Uterus (tissue), 2 donors: ENCODE measurements at regions not wholly inside any gene's neighbourhood (a gene's known extent, or its start where the extent isn't known, plus 50 kb on each side); places are given as distances from the start of the nearest gene placed in this dataset.

Experiments
- POLR2A ChIP-seq, 2 donors: fragments of 450-650 bp; IDR thresholded peaks; one replicate each; pipeline ENCODE4 v1.6.1; 2016; ENCODE audit warnings: antibody characterized with exemption in 2 of 2, mild to moderate bottlenecking in 1 of 2, moderate library complexity in 1 of 2
- TF ChIP-seq, protein P1 (sequence below), 4 experiments: fragments of 200-600 bp in 2 of 4; fragments of 450-650 bp in 2 of 4; sonication (generic) in 2 of 4; IDR thresholded peaks; one replicate each; pipeline ENCODE4 v1.5.1; 2016 to 2019; ENCODE audit warnings: antibody characterized with exemption in 4 of 4, mild to moderate bottlenecking in 2 of 4, moderate library complexity in 1 of 4

DNA sequence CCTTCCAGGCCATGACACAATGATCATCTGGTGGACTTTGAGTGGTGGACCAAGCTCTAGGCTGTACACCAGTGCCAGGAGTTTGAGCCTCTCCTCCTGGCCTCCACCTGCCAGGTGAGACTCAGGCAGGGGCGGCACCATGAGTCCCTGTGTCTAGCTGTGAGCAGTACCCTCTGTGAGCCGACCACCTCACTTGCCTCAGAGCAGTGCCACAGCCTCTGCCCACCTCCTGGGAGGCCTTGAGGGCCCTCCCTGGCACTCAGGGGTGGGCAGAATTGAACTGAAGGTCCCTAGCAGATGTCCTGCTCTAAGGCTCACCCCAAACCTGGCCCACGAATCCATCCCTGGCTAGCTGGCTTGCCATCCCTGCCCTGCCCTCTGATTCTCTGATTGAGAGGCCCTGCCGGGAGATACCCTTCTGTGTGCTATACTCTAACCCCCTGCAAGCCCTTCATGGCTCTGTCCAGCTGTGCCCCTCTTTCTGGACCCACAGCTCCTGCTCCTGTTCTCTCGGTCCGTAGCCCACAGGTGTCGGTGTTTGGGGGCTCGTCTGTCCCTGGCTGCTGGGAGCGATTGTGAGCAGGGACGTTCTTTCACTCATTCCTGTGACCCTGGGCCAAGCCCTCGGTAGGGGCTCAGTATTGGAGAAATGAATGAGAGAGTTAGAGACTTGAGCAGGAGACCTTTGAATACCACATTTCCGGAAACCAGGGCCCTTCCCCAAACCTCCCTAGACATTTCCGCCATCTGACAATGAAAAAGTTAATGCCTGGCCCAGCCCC lies 70.0 kb downstream of the INHBB start:
- TF ChIP-seq, protein P1, sequence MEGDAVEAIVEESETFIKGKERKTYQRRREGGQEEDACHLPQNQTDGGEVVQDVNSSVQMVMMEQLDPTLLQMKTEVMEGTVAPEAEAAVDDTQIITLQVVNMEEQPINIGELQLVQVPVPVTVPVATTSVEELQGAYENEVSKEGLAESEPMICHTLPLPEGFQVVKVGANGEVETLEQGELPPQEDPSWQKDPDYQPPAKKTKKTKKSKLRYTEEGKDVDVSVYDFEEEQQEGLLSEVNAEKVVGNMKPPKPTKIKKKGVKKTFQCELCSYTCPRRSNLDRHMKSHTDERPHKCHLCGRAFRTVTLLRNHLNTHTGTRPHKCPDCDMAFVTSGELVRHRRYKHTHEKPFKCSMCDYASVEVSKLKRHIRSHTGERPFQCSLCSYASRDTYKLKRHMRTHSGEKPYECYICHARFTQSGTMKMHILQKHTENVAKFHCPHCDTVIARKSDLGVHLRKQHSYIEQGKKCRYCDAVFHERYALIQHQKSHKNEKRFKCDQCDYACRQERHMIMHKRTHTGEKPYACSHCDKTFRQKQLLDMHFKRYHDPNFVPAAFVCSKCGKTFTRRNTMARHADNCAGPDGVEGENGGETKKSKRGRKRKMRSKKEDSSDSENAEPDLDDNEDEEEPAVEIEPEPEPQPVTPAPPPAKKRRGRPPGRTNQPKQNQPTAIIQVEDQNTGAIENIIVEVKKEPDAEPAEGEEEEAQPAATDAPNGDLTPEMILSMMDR (IDR thresholded peaks at IDR 0.05) = no peak
- TF ChIP-seq POLR2A (IDR thresholded peaks at IDR 0.05) = no peak
